Erythroblast (primary cell): ENCODE measurements at regions not wholly inside any gene's neighbourhood (a gene's known extent, or its start where the extent isn't known, plus 50 kb on each side); places are given as distances from the start of the nearest gene placed in this dataset.

ENCODE experiments used
- GATA1 ChIP-seq: IDR thresholded peaks from 2 replicates; pipeline ENCODE4 v1.6.1; 2011; ENCODE audit warnings: low read depth, mild to moderate bottlenecking, control low read depth, low read length, moderate library complexity
- POLR2A ChIP-seq: IDR thresholded peaks from 2 replicates; pipeline ENCODE4 v1.6.1; 2011; ENCODE audit warnings: mild to moderate bottlenecking, low read length

GRCh38 chr16:35687071-35687470 lies 2227.7 kb downstream of the TP53TG3F start:
- TF ChIP-seq POLR2A (no peak), GATA1 (no peak)
